Smooth muscle cell (in vitro differentiated cells): ENCODE measurements at regions not wholly inside any gene's neighbourhood (a gene's known extent, or its start where the extent isn't known, plus 50 kb on each side); places are given as distances from the start of the nearest gene placed in this dataset.

Experiments used
- DNase-seq: peaks from one replicate; lab custom pipeline; 2025; ENCODE audit not compliant: unreplicated experiment; lab: John Stamatoyannopoulos, UW
- H2AFZ ChIP-seq: fragments of 200-600 bp; sonication (generic); 2 replicates; pipeline ENCODE4 v1.6.0; 2016; ENCODE audit warnings: antibody characterized with exemption, low read depth, mild to moderate bottlenecking
- H3F3A ChIP-seq: fragments of 200-600 bp; sonication (generic); 2 replicates; pipeline ENCODE4 v1.6.0; 2017; ENCODE audit warnings: antibody characterized with exemption, low read depth
- H3K27ac ChIP-seq: fragments of 200-600 bp; sonication (generic); 2 replicates; pipeline ENCODE4 v1.5.1; 2016; ENCODE audit warnings: low read depth, mild to moderate bottlenecking
- H3K27me3 ChIP-seq: fragments of 200-600 bp; sonication (generic); 2 replicates; pipeline ENCODE4 v1.6.1; 2016; ENCODE audit warnings: low read depth, mild to moderate bottlenecking
- H3K36me3 ChIP-seq: fragments of 200-600 bp; sonication (generic); 2 replicates; pipeline ENCODE4 v1.5.1; 2016; ENCODE audit warnings: low read depth
- H3K4me1 ChIP-seq: fragments of 200-600 bp; sonication (generic); 2 replicates; pipeline ENCODE4 v1.5.1; 2016; ENCODE audit warnings: low read depth
- H3K4me2 ChIP-seq: fragments of 200-600 bp; sonication (generic); 2 replicates; pipeline ENCODE4 v1.6.0; 2016; ENCODE audit warnings: mild to moderate bottlenecking
- H3K4me3 ChIP-seq: fragments of 200-600 bp; sonication (generic); 2 replicates; pipeline ENCODE4 v1.5.1; 2016; ENCODE audit warnings: mild to moderate bottlenecking
- H3K79me2 ChIP-seq: fragments of 200-600 bp; sonication (generic); 2 replicates; pipeline ENCODE4 v1.6.0; 2016; ENCODE audit warnings: low read depth, mild to moderate bottlenecking
- H3K9ac ChIP-seq: fragments of 200-600 bp; sonication (generic); 2 replicates; pipeline ENCODE4 v1.6.0; 2016; ENCODE audit warnings: low read depth
- H3K9me3 ChIP-seq: fragments of 200-600 bp; sonication (generic); replicated peaks from 2 replicates; pipeline ENCODE4 v1.5.1; 2016; ENCODE audit warnings: low read depth
- H4K20me1 ChIP-seq: fragments of 200-600 bp; sonication (generic); 2 replicates; pipeline ENCODE4 v1.6.0; 2016; ENCODE audit warnings: low read depth
- WGBS: methylation state at CpG from one replicate; pipeline ENCODE4 v1.1.7; 2016; ENCODE audit warnings: low lambda C conversion rate; 5-methylcytosine and 5-hydroxymethylcytosine counted together
- TF ChIP-seq, protein P1 (sequence below): fragments of 200-600 bp; sonication (generic); IDR thresholded peaks from 2 replicates; pipeline ENCODE4 v1.5.1; 2017; ENCODE audit warnings: borderline replicate concordance, mild to moderate bottlenecking, antibody characterized with exemption; ENCODE audit not compliant: insufficient read depth, poor library complexity, severe bottlenecking

DNA sequence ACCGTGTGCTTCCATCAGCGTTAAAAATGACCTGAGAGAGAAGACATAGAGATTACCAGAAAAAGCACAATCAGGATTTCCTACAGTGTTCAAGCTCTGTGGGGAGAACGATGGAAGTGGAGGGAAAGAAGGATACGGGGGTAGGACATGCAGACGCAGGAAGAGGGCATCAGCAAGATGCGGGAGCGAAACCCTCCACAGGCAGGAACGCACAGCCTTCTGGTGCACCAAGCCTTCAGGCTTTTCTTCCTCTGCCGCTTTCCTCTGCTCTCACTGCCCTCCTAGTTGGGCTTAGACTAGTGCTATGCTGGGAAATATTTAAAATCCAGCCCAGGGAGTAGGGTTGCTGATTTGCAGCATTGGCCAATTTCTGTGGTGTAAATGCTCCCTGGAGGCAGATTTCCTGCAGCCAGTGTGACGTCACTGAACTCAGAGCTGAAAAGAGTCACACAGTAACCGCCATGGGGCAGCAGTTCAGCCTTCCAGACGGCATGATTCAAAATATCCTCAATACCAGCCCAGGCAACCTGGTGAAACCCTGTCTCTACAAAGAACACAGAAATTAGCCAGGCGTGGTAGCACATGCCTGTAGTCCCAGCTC is 205.1 kb upstream of the SOX1 start:
- H3K4me3 ChIP-seq: no peak overlapping the region
- H4K20me1 ChIP-seq: no peaks in the 10 kb centered on the region
- no peak overlapping the region for H3K4me2 ChIP-seq
- H3K27ac ChIP-seq: no peak overlapping the region
- H3K4me1 ChIP-seq: no peaks in the 10 kb centered on the region
- H3K27me3 ChIP-seq: no peaks in the 10 kb centered on the region
- TF ChIP-seq, protein P1, sequence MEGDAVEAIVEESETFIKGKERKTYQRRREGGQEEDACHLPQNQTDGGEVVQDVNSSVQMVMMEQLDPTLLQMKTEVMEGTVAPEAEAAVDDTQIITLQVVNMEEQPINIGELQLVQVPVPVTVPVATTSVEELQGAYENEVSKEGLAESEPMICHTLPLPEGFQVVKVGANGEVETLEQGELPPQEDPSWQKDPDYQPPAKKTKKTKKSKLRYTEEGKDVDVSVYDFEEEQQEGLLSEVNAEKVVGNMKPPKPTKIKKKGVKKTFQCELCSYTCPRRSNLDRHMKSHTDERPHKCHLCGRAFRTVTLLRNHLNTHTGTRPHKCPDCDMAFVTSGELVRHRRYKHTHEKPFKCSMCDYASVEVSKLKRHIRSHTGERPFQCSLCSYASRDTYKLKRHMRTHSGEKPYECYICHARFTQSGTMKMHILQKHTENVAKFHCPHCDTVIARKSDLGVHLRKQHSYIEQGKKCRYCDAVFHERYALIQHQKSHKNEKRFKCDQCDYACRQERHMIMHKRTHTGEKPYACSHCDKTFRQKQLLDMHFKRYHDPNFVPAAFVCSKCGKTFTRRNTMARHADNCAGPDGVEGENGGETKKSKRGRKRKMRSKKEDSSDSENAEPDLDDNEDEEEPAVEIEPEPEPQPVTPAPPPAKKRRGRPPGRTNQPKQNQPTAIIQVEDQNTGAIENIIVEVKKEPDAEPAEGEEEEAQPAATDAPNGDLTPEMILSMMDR: no peak
- no peak overlapping the region for H2AFZ ChIP-seq
- DNase-seq: no peak
- H3K9ac ChIP-seq: no peak overlapping the region
- H3F3A ChIP-seq: no peaks in the 10 kb centered on the region
- H3K9me3 ChIP-seq: no peaks in the 10 kb centered on the region
- 92% methylated on average over 13 of the region's 13 CpGs for WGBS
- H3K36me3 ChIP-seq: no peaks in the 10 kb centered on the region
- no peaks in the 10 kb centered on the region for H3K79me2 ChIP-seq

DNA sequence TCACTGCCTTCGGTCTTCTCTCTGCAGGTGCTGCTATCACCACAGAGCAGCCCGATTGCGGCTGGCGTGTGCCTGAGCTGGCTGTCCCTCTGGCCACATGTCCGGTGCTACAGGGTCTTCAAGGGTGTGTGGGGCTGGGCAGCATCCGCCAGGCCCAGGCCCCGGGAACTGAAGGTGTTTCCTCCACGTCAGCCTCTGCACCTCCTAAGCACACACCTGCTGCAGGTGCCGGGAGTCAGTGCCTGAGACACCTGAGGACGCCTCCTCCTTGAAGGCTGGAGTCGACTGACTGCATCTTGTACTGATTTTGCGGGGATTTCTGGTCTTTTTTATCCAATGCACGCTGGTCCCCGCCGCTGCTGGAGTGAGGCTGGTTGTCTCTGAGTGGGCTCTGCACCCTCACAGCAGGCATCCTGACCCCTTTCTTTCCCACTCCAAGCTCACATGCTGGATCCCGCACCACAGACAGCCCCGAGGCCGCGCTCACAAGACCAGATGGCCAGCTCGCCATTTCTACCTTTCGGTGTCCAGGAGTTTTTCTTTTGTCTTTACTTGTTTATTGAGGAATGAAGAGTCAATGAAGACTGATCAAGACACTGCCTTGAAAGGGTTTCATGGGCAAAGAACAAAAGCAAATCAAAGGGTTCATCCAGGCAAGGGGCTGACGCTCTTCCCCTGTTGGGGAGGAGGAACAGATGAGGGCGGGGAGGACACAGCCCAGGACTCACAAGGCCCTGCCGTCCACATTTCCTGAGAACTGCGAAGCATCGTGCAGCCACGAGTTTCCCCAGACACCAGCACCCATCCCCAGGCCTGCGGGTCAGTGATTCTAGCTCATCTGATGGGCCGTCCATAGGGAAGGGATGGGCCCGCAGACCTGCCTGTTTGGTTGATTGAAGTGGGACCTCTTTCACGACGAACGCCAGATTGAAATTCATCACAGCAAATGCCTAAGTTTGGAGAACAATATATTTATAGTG is 203.8 kb upstream of the SOX1 start:
- H3F3A ChIP-seq: no peaks in the 10 kb centered on the region
- H3K9me3 ChIP-seq: no peaks in the 10 kb centered on the region
- H3K27me3 ChIP-seq: no peaks in the 10 kb centered on the region
- H3K36me3 ChIP-seq: no peaks in the 10 kb centered on the region
- H3K27ac ChIP-seq: no peak overlapping the region
- no peak overlapping the region for H3K4me3 ChIP-seq
- H2AFZ ChIP-seq: no peak overlapping the region
- 91% methylated on average over 33 of the region's 33 CpGs for WGBS
- no peak for DNase-seq
- no peak overlapping the region for H3K9ac ChIP-seq
- H4K20me1 ChIP-seq: no peaks in the 10 kb centered on the region
- no peak overlapping the region for H3K4me2 ChIP-seq
- no peaks in the 10 kb centered on the region for H3K4me1 ChIP-seq
- TF ChIP-seq, protein P1: no peak
- H3K79me2 ChIP-seq: no peaks in the 10 kb centered on the region

DNA sequence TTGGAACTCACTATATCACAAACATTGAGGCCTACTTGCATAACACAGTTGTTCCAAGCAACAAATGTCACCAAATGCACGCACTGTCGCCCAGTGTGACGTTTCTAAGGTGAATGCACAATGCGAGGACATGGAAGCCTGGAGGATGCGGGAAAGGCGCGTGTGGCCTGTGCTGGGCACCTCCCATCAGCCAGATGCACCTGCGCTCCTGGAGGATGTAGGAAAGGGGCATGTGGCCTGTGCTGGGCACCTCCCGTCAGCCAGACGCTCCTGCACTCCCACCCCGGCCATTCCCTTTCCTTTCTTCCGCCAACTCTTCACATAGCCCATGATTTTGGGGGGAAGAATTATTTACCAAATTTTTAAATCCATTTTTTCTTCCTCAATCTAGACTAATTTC is 202.4 kb upstream of the SOX1 start:
- Histone ChIP-seq H3K9ac (no peak overlapping the region), H3K79me2 (no peaks in the 10 kb centered on the region), H3F3A (no peaks in the 10 kb centered on the region), H3K27ac (no peak overlapping the region), H3K27me3 (no peaks in the 10 kb centered on the region), H3K9me3 (no peaks in the 10 kb centered on the region), H4K20me1 (no peaks in the 10 kb centered on the region), H3K4me1 (no peaks in the 10 kb centered on the region), H3K4me2 (no peak overlapping the region), H3K36me3 (no peaks in the 10 kb centered on the region), H3K4me3 (no peak overlapping the region), H2AFZ (no peak overlapping the region)
- WGBS: 92% methylated on average over 12 of the region's 12 CpGs
- TF ChIP-seq, protein P1: no peak
- DNase-seq: no peak
